ENCODE measurements at regions not wholly inside any gene's neighbourhood (a gene's known extent, or its start where the extent isn't known, plus 50 kb on each side); places are given as distances from the start of the nearest gene placed in this dataset.

DNA sequence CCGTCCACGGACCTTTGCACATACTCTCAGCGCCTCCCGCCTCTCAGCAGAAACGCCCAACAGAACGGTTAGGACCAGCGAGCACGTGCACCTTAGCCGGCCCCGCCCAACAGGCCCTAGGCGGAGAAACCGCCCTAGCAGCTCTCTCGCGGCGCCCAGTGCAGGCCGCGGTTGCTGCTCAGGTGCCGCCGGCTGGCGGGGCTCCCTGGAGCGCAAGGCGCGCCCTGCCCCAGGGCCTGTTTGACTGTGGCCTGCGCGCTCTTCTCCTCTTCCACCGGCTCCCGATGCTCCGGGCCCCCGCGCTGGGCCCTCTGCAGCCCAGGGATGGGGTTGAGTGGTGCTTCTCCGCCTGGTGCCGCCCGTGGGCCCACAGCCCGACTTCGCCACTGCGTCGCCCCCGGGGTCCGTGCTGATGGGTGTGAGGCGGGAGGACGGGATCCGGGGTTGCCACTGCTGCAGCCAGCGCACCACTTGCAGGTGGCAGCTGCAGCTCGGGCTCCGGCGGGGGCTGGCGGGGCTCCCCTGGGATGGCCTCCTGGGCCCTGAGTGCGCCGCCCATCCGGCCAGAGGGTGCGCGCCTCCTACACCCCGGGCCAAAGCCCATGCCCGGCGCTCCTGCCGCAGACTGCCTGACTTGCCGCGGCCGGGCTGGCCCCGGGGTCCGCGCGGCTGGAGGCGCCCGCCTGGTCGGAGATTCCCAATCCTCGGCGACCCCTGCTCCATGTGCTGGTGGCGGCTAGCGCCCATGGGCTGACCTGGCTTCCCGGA lies 1889.4 kb upstream of the CDH9 start:
- Mint-ChIP-seq H3K9me3 (peaks cover 7% of the 10 kb centered on the region), H3K4me3 (no peak overlapping the region), H3K27me3 (ENCODE audit: low read depth) (no peaks in the 10 kb centered on the region), H3K36me3 (ENCODE audit: low read depth) (no peaks in the 10 kb centered on the region), H3K27ac (no peak overlapping the region), H3K4me1 (no peaks in the 10 kb centered on the region)
- TF ChIP-seq CTCF (IDR thresholded peaks at IDR 0.05; ENCODE audit: unreplicated experiment in 3 of 3) = no peak

GRCh38 chr5:28926422-28926821 lies 1888.0 kb upstream of the CDH9 start:
- H3K9me3 Mint-ChIP-seq = peaks cover 7% of the 10 kb centered on the region
- no peak for TF ChIP-seq CTCF (IDR thresholded peaks at IDR 0.05; ENCODE audit: unreplicated experiment in 3 of 3)
- H3K27me3 Mint-ChIP-seq (ENCODE audit: low read depth) = no peaks in the 10 kb centered on the region
- H3K27ac Mint-ChIP-seq = no peak overlapping the region
- H3K36me3 Mint-ChIP-seq (ENCODE audit: low read depth) = no peaks in the 10 kb centered on the region
- H3K4me3 Mint-ChIP-seq = no peak overlapping the region
- H3K4me1 Mint-ChIP-seq = no peaks in the 10 kb centered on the region

DNA sequence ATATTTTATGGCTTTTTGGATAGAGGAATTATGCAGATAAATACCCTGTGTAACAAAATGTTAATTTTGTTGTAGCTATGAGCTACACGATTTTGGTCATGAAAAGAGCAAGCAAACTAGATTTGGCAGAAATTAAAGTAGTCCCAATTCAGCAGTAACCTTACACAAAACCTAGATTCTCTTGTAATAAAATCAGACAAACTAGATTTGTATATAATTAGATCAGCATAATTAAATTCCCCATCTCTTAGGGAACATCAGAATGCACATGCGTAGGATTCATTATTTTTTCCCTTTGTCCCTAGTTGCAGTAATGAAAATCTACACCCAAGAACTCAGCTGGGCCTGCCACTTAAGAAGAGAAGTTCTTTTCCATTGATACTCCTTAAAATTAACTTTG lies 1879.2 kb upstream of the CDH9 start:
- no peak overlapping the region for H3K4me3 Mint-ChIP-seq

GRCh38 chr5:28914297-28914696 lies 1875.9 kb upstream of the CDH9 start:
- no peaks in the 10 kb centered on the region for H3K27me3 Mint-ChIP-seq (ENCODE audit: low read depth)
- no peaks in the 10 kb centered on the region for H3K4me1 Mint-ChIP-seq
- no peaks in the 10 kb centered on the region for H3K9me3 Mint-ChIP-seq
- H3K4me3 Mint-ChIP-seq = no peak overlapping the region
- no peak overlapping the region for H3K27ac Mint-ChIP-seq
- H3K36me3 Mint-ChIP-seq (ENCODE audit: low read depth) = no peaks in the 10 kb centered on the region
- TF ChIP-seq CTCF (IDR thresholded peaks at IDR 0.05; ENCODE audit: unreplicated experiment in 3 of 3) = no peak

More for the DNA sequence above, 1879.2 kb upstream of the CDH9 start:
- TF ChIP-seq CTCF (IDR thresholded peaks at IDR 0.05; ENCODE audit: unreplicated experiment in 3 of 3) = no peak
- H3K36me3 Mint-ChIP-seq (ENCODE audit: low read depth) = no peaks in the 10 kb centered on the region
- H3K4me1 Mint-ChIP-seq = no peaks in the 10 kb centered on the region
- H3K9me3 Mint-ChIP-seq = no peaks in the 10 kb centered on the region
- H3K27ac Mint-ChIP-seq = no peak overlapping the region
- H3K27me3 Mint-ChIP-seq (ENCODE audit: low read depth) = no peaks in the 10 kb centered on the region

DNA sequence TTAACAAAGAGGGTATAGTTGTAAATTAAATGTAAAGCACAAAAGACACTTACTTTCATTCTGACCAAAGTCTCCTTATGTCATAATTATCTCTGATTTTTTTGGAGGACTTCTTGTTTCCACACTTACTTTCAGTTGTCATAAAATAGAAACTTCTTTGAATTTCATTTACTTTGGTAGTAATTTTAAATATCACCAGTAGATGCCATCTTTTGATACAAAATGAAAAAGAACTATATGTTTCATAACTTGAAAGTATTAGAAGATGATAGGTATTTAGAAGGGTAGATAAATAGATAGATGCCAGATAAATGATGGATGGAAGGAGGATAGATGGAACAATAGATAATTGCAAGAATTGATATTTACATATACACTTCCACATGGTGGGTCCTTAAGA lies 1865.3 kb upstream of the CDH9 start:
- Mint-ChIP-seq H3K4me1 (no peaks in the 10 kb centered on the region), H3K9me3 (peaks cover 3% of the 10 kb centered on the region), H3K4me3 (no peak overlapping the region), H3K27me3 (ENCODE audit: low read depth) (no peaks in the 10 kb centered on the region), H3K27ac (no peak overlapping the region), H3K36me3 (ENCODE audit: low read depth) (no peaks in the 10 kb centered on the region)
- TF ChIP-seq CTCF (IDR thresholded peaks at IDR 0.05; ENCODE audit: unreplicated experiment in 3 of 3) = no peak

DNA sequence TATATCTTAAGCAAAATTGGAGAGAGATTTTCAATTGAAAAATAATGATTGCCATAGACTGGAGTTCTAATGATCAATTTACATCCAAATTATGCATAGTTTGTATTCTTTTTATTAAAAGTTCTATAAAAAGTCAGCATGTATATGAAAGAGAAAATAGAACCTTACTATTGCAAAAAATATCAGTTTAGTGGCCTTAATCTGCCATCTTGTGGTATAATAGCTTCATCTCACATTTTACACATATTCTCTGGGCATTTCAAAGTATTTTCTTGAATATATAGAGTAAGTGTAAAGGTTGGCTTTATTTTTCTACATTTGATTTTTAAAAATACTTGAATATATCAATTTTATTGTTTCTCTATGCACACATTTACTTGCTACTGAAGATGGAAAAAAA lies 1858.6 kb upstream of the CDH9 start:
- no peak overlapping the region for H3K27ac Mint-ChIP-seq
- H3K36me3 Mint-ChIP-seq (ENCODE audit: low read depth) = no peaks in the 10 kb centered on the region
- peaks cover 6% of the 10 kb centered on the region for H3K9me3 Mint-ChIP-seq
- H3K27me3 Mint-ChIP-seq (ENCODE audit: low read depth) = no peaks in the 10 kb centered on the region
- TF ChIP-seq CTCF (IDR thresholded peaks at IDR 0.05; ENCODE audit: unreplicated experiment in 3 of 3) = peak; percentile 32 to 49 (median 37)
- H3K4me3 Mint-ChIP-seq = no peak overlapping the region
- no peaks in the 10 kb centered on the region for H3K4me1 Mint-ChIP-seq

All from nephron (organoid).